ENCODE measurements at regions not wholly inside any gene's neighbourhood (a gene's known extent, or its start where the extent isn't known, plus 50 kb on each side); places are given as distances from the start of the nearest gene placed in this dataset.

DNA sequence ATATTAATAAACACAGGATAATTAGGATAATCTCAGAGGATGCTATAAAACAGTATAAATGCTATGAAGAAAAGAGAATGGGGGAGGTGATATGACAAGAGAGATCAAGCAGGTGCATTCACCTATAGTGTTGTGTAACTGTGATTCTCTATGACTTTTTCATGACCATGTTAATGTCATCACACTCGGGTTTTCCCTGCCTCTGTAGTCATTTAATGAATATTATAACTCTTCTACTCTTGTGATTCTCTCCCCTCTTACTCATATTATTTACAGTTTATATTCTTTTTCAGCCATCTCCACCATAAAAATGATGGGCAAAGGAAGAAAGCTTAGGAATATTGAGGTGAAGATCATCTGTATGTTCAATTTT, 106.9 kb upstream of the SGK1 start:
- no peaks in the 10 kb centered on the region for H3K27me3 ChIP-seq (ENCODE audit: insufficient read depth, low read length)
- no peaks in the 10 kb centered on the region for H3K79me2 ChIP-seq (ENCODE audit: control insufficient read depth, insufficient read depth, low read length, poor library complexity)
- no peak overlapping the region for H4K91ac ChIP-seq (ENCODE audit: low read depth, low read length)
- no peak overlapping the region for H4K12ac ChIP-seq (ENCODE audit: low read depth, low read length)
- no peak overlapping the region for H3K4me2 ChIP-seq (ENCODE audit: low read length)
- no peak overlapping the region for H3K4me3 ChIP-seq (ENCODE audit: low read depth, low read length)
- peaks cover 2 to 6% of the 10 kb centered on the region in 2 experiments for H3K4me1 ChIP-seq (ENCODE audit: control insufficient read depth in 1 of 2, insufficient read depth in 2 of 2, low read length in 2 of 2)
- no peak overlapping the region for H3K9ac ChIP-seq (ENCODE audit: low read length)
- peaks cover 3% of the 10 kb centered on the region for H3K79me1 ChIP-seq (ENCODE audit: low read length)
- no peak overlapping the region for H3K23ac ChIP-seq (ENCODE audit: low read length)
- no CpG with 5 or more reads among the region's 1 CpG for WGBS (ENCODE audit: extremely low coverage, insufficient coverage, insufficient read length)
- H2AFZ ChIP-seq (ENCODE audit: insufficient read depth, low read length, poor library complexity), result no peak overlapping the region
- H3K27ac ChIP-seq (ENCODE audit: low read depth, low read length), result no peak overlapping the region
- no peak overlapping the region for H2AK5ac ChIP-seq (ENCODE audit: low read length)
- H3K9me3 ChIP-seq (ENCODE audit: insufficient read depth, low read depth, low read length), result no peaks in the 10 kb centered on the region
- H3K4ac ChIP-seq (ENCODE audit: low read depth, low read length), result no peak overlapping the region
- H2BK5ac ChIP-seq (ENCODE audit: low read depth, low read length, poor library complexity), result no peak overlapping the region
- no peak overlapping the region for H3K14ac ChIP-seq (ENCODE audit: low read length)
- peak in 1 of 2 donors; percentile 30 for DNase-seq
- H4K8ac ChIP-seq (ENCODE audit: low read depth, low read length), result no peak overlapping the region
- no peak overlapping the region for H2BK12ac ChIP-seq (ENCODE audit: low read length)
- no peaks in the 10 kb centered on the region for H3K36me3 ChIP-seq (ENCODE audit: control insufficient read depth in 1 of 2, insufficient read depth in 2 of 2, low read length in 2 of 2)
- no peak overlapping the region for H2BK120ac ChIP-seq (ENCODE audit: insufficient read depth, low read length, poor library complexity)
- no peak overlapping the region for H3K18ac ChIP-seq (ENCODE audit: low read length)

DNA sequence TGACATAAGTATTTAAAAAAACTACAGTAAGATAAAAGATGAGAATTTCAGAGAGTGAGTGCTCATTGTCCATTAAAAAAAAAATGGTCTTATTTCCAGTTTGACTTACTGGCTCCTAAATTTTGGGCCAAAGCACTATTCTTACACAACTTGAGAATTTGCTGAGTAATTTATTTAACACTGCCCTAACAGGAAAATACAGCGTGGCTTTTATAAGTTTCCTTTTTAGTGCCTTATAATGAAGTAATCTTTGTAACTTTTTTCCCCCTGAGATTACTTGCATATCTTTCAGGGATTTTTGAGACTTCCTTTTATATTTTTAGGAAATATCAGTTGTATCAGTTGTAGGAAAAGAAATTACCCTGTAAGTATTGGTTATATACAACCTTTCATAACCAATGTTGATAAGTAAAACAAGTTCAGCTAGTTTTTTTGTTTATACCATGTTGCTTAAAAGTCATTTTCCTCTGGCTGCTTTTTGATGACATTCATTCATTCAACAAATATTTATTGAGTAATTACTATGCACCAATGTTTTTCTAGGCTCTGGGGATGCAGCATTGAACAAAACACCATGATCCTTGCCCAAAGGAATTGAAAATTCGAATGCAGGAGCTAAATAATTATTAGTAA, 106.4 kb upstream of the SGK1 start:
- no CpG with 5 or more reads among the region's 2 CpGs for WGBS (ENCODE audit: extremely low coverage, insufficient coverage, insufficient read length)
- H3K4me1 ChIP-seq (ENCODE audit: control insufficient read depth in 1 of 2, insufficient read depth in 2 of 2, low read length in 2 of 2), result peaks cover 2 to 6% of the 10 kb centered on the region in 2 experiments
- H3K27me3 ChIP-seq (ENCODE audit: insufficient read depth, low read length), result no peaks in the 10 kb centered on the region
- H3K9me3 ChIP-seq (ENCODE audit: insufficient read depth, low read depth, low read length), result no peaks in the 10 kb centered on the region
- no peak overlapping the region for H3K18ac ChIP-seq (ENCODE audit: low read length)
- H4K8ac ChIP-seq (ENCODE audit: low read depth, low read length), result no peak overlapping the region
- no peak overlapping the region for H4K91ac ChIP-seq (ENCODE audit: low read depth, low read length)
- H3K9ac ChIP-seq (ENCODE audit: low read length), result no peak overlapping the region
- no peak overlapping the region for H2BK5ac ChIP-seq (ENCODE audit: low read depth, low read length, poor library complexity)
- H3K4me2 ChIP-seq (ENCODE audit: low read length), result no peak overlapping the region
- H3K79me2 ChIP-seq (ENCODE audit: control insufficient read depth, insufficient read depth, low read length, poor library complexity), result no peaks in the 10 kb centered on the region
- DNase-seq, result peak in 1 of 2 donors; percentile 78
- H3K36me3 ChIP-seq (ENCODE audit: control insufficient read depth in 1 of 2, insufficient read depth in 2 of 2, low read length in 2 of 2), result no peaks in the 10 kb centered on the region
- H3K23ac ChIP-seq (ENCODE audit: low read length), result no peak overlapping the region
- no peak overlapping the region for H4K12ac ChIP-seq (ENCODE audit: low read depth, low read length)
- no peak overlapping the region for H3K4me3 ChIP-seq (ENCODE audit: low read depth, low read length)
- no peak overlapping the region for H3K4ac ChIP-seq (ENCODE audit: low read depth, low read length)
- H3K79me1 ChIP-seq (ENCODE audit: low read length), result peaks cover 3% of the 10 kb centered on the region
- no peak overlapping the region for H3K27ac ChIP-seq (ENCODE audit: low read depth, low read length)
- no peak overlapping the region for H3K14ac ChIP-seq (ENCODE audit: low read length)
- H2AFZ ChIP-seq (ENCODE audit: insufficient read depth, low read length, poor library complexity), result no peak overlapping the region
- H2BK120ac ChIP-seq (ENCODE audit: insufficient read depth, low read length, poor library complexity), result no peak overlapping the region
- H2AK5ac ChIP-seq (ENCODE audit: low read length), result no peak overlapping the region
- H2BK12ac ChIP-seq (ENCODE audit: low read length), result no peak overlapping the region

DNA sequence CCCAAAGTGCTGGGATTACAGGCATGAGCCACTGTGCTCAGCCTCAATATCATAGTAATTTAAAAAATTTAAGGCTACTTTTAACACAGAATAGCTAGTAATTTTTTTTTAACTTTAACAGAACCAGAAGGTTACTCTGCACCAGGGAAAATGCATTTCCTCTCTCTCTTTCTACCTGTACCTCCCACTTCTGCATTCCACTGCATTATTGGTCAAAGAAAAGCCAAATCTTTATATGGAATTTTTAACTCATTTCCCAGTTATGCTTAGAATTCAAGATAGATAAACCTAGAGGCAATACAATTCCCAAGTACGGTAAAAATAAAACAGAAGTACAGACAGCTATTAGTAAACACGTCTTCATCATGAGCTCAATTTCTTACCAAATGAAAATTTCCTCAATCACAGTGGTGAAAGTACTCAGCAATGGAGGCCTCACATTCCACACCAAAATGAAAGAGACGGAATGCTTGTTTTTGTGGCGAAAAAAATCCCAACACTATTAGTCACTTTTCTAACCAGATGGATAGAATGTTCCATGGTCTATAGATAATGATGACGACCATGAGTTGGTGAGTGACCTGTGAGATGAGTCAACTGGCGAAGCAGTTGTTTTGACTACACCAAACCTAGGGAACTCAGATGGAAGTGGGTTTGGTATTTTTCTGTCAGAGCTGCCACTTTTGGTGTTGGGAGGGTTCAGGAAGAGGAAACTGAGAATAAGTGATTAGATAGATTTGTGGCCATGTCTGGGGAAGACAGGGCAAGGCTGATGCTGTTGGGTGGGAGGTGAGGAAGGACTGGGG, 104.7 kb upstream of the SGK1 start:
- WGBS (ENCODE audit: extremely low coverage, insufficient coverage, insufficient read length), result no CpG with 5 or more reads among the region's 6 CpGs
- Histone ChIP-seq H2BK12ac (ENCODE audit: low read length) (peak overlapping the region; percentile 27), H2AFZ (ENCODE audit: insufficient read depth, low read length, poor library complexity) (no peak overlapping the region)

DNA sequence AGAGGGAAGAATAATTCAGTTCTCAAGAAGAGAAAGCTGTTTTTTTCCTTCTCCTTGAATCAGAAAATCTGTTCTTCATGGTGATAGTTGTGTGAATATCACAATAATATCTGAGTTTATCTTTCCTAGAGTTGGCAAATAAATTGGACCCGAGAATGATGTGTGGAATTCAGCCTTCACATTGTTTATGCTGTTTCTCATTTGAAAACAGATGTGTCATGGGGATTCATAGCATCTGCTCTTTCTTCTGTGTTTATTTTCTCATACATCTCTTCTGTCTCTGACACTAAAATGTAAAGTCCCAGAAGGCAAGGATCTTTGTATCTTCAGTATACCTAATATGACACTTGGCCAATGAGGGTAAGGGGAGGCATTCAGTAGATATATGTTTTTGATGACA, 103.6 kb upstream of the SGK1 start:
- no peaks in the 10 kb centered on the region for H3K36me3 ChIP-seq (ENCODE audit: control insufficient read depth in 1 of 2, insufficient read depth in 2 of 2, low read length in 2 of 2)
- H3K9ac ChIP-seq (ENCODE audit: low read length), result no peak overlapping the region
- H3K27me3 ChIP-seq (ENCODE audit: insufficient read depth, low read length), result no peaks in the 10 kb centered on the region
- no peak overlapping the region for H2BK12ac ChIP-seq (ENCODE audit: low read length)
- no peak overlapping the region for H2AFZ ChIP-seq (ENCODE audit: insufficient read depth, low read length, poor library complexity)
- DNase-seq, result peak in 1 of 2 donors; percentile 16
- peaks cover 2 to 6% of the 10 kb centered on the region in 2 experiments for H3K4me1 ChIP-seq (ENCODE audit: control insufficient read depth in 1 of 2, insufficient read depth in 2 of 2, low read length in 2 of 2)
- WGBS (ENCODE audit: extremely low coverage, insufficient coverage, insufficient read length), result no CpG with 5 or more reads among the region's 1 CpG
- H3K18ac ChIP-seq (ENCODE audit: low read length), result no peak overlapping the region
- H3K14ac ChIP-seq (ENCODE audit: low read length), result no peak overlapping the region
- H3K4me3 ChIP-seq (ENCODE audit: low read depth, low read length), result no peak overlapping the region
- no peak overlapping the region for H3K27ac ChIP-seq (ENCODE audit: low read depth, low read length)
- H2BK5ac ChIP-seq (ENCODE audit: low read depth, low read length, poor library complexity), result no peak overlapping the region
- H2BK120ac ChIP-seq (ENCODE audit: insufficient read depth, low read length, poor library complexity), result no peak overlapping the region
- H3K79me2 ChIP-seq (ENCODE audit: control insufficient read depth, insufficient read depth, low read length, poor library complexity), result no peaks in the 10 kb centered on the region
- no peak overlapping the region for H3K4ac ChIP-seq (ENCODE audit: low read depth, low read length)
- no peak overlapping the region for H4K8ac ChIP-seq (ENCODE audit: low read depth, low read length)
- H3K79me1 ChIP-seq (ENCODE audit: low read length), result peaks cover 5% of the 10 kb centered on the region
- no peak overlapping the region for H2AK5ac ChIP-seq (ENCODE audit: low read length)
- no peak overlapping the region for H3K23ac ChIP-seq (ENCODE audit: low read length)
- H3K4me2 ChIP-seq (ENCODE audit: low read length), result no peak overlapping the region
- no peak overlapping the region for H4K12ac ChIP-seq (ENCODE audit: low read depth, low read length)
- no peak overlapping the region for H4K91ac ChIP-seq (ENCODE audit: low read depth, low read length)
- H3K9me3 ChIP-seq (ENCODE audit: insufficient read depth, low read depth, low read length), result no peaks in the 10 kb centered on the region

More for the DNA sequence above, 104.7 kb upstream of the SGK1 start:
- Histone ChIP-seq H3K4me2 (ENCODE audit: low read length) (no peak overlapping the region), H3K4me3 (ENCODE audit: low read depth, low read length) (no peak overlapping the region), H3K4me1 (ENCODE audit: control insufficient read depth in 1 of 2, insufficient read depth in 2 of 2, low read length in 2 of 2) (peaks cover 2 to 6% of the 10 kb centered on the region in 2 experiments), H2AK5ac (ENCODE audit: low read length) (no peak overlapping the region), H3K27me3 (ENCODE audit: insufficient read depth, low read length) (no peaks in the 10 kb centered on the region), H4K8ac (ENCODE audit: low read depth, low read length) (no peak overlapping the region), H3K9ac (ENCODE audit: low read length) (no peak overlapping the region), H2BK5ac (ENCODE audit: low read depth, low read length, poor library complexity) (peak overlapping the region; percentile 66), H3K36me3 (ENCODE audit: control insufficient read depth in 1 of 2, insufficient read depth in 2 of 2, low read length in 2 of 2) (no peaks in the 10 kb centered on the region), H2BK120ac (ENCODE audit: insufficient read depth, low read length, poor library complexity) (peak overlapping the region; percentile 41), H3K18ac (ENCODE audit: low read length) (no peak overlapping the region), H3K79me2 (ENCODE audit: control insufficient read depth, insufficient read depth, low read length, poor library complexity) (no peaks in the 10 kb centered on the region), H3K4ac (ENCODE audit: low read depth, low read length) (no peak overlapping the region), H3K79me1 (ENCODE audit: low read length) (peaks cover 5% of the 10 kb centered on the region), H4K91ac (ENCODE audit: low read depth, low read length) (peak overlapping the region; percentile 70), H3K27ac (ENCODE audit: low read depth, low read length) (peak overlapping the region; percentile 66), H3K14ac (ENCODE audit: low read length) (peak overlapping the region; percentile 32), H3K9me3 (ENCODE audit: insufficient read depth, low read depth, low read length) (no peaks in the 10 kb centered on the region), H4K12ac (ENCODE audit: low read depth, low read length) (no peak overlapping the region), H3K23ac (ENCODE audit: low read length) (no peak overlapping the region)
- DNase-seq, result peak; percentile 84 to 98
